Inflammatory macrophage treated with lipopolysaccharide for 4 hours (primary cell): ENCODE measurements at regions not wholly inside any gene's neighbourhood (a gene's known extent, or its start where the extent isn't known, plus 50 kb on each side); places are given as distances from the start of the nearest gene placed in this dataset.

Source experiments
- DNase-seq: peaks from one replicate; pipeline ENCODE4 v3.0.0-alpha.2; 2020

GRCh38 chr13:90118467-90119071 is 1228.9 kb upstream of the MIR17HG start:
- no peak for DNase-seq

GRCh38 chr13:90120026-90120425 is 1227.5 kb upstream of the MIR17HG start:
- DNase-seq = no peak

DNA sequence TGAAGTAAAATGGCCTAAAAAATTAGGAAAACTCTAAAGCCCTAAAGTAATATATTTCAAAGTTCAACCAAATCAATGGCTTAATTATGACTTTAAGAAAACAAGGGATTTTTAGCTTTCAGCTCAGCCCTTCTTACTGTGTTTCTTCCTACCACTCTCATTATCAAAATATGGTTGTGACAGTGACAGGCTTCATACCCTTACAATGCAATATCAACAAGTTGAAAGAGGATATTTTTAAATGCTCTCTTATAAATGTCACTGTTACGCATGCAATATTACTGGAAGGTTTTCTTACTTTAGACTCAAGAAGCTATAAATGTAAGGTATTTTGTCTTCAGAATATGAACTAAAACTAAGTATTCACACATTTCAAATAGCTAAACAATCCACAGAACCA is 1225.7 kb upstream of the MIR17HG start:
- DNase-seq = no peak

DNA sequence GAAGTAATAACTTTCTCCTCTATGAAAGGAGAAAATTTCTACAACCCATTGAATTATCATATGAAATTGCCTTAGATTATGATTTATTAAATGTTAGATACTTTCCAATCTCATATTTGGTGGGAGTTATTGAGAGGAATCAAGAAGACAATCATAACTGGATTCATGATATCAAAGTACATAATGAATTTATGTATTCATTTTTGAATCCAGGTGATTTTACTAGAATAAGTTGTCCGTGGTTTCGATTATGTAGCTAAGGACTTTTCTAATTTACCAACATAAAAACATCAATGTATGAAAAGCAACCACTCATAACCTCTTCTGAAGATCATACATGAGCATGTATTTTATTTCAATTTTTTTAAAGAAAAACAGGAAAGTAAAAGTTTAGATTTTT is 1225.0 kb upstream of the MIR17HG start:
- DNase-seq = no peak

DNA sequence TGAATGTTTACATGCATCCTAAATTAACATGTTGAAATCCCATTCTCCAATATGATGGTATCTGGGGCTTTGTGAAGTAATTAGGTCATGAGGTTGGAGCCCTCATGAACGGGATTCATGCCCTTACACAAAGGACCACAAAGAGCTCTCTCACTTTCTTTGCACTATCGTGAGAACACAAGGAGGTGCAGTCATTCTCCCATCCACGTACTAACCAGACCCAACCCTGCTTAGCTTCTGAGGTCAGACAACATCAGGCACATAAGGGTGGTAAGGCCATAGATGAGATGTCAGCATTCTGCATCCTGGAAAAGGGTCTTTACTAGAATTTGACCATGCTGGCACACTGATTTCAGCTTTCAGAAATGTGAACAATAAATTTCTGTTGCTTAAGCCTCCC is 1211.9 kb upstream of the MIR17HG start:
- no peak for DNase-seq

- no peak for DNase-seq
Measured at GRCh38 chr13:90142251-90142650, 1205.2 kb upstream of the MIR17HG start.

GRCh38 chr13:90154311-90154960 is 1193.1 kb upstream of the MIR17HG start:
- no peak for DNase-seq

- no peak for DNase-seq
Measured at GRCh38 chr13:90156390-90156789, 1191.1 kb upstream of the MIR17HG start.

DNA sequence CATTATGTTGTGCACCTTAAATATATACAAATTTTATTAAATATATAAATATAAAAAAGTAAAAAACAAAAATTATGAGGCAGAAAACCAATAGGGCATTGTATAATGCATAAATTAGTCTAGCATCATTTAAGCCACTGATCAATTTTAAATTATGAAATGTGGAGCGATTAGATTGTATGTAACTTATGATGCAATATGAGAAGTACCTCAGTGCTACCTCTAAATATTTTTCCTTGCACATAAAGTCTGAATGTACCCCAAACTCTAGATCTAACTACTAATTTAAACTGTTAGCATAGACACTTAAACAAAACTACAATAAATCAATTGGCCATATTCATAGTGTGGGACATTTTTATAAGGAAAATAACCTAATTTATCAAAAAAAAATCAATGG is 1178.5 kb upstream of the MIR17HG start:
- DNase-seq = no peak

GRCh38 chr13:90170208-90170607 is 1177.3 kb upstream of the MIR17HG start:
- DNase-seq = no peak

DNA sequence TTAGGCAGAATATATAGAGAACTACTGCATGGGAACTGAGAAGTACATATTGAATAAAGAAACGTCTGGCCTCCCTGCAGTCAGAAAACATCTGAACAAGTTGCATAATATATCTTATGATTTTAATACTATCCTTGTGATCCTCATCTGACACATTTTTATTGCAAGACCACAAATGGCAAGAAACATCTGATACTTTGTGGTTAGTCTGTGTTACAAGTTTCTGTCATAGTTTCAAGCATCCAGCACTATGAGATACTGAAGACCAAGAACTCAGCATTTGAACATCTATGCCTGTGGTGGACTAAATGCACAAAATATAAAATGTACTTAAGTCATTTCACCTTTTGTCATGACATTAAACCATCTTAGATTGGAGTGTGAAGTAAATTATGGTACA is 1175.8 kb upstream of the MIR17HG start:
- DNase-seq = no peak

DNA sequence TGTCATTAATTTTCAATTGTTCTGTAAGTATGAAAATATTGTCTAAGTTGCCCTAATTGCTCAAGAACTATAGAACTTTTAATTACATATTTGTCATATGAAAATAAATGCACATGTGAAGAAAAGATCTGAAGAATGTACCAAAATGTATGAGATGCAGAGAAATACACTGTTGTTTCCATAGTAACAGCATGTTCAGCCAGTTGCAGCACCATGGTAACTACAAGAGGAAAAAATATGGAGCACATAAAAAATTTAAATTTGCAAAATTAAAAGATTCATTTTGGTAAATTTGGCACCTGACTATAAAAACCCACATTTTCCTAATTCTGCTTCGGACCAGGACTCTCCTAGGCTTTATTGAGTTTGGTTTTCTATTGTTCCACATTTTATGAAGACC is 1170.0 kb upstream of the MIR17HG start:
- no peak for DNase-seq

DNA sequence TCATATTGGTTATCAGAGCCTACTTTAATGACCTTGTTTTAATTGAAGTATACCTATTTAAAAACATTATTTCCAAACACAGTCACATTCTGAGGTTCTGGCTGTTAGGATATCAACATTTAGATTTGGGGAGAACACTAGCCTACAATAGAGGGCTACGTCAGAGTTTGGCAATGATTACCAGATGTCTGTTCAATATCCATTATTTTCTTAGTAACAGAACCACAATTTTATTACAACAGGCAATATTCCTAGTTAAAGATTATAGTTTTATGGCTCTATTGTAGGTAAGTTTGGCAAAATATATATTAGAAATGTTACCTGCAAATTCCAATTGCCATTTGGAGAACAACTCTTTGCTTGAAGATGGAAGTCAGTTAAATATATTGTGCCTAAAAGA is 1163.1 kb upstream of the MIR17HG start:
- no peak for DNase-seq

- DNase-seq = no peak
Measured at GRCh38 chr13:90185734-90186133, 1161.8 kb upstream of the MIR17HG start.

- no peak for DNase-seq
Measured at GRCh38 chr13:90187478-90188350, 1159.8 kb upstream of the MIR17HG start.

DNA sequence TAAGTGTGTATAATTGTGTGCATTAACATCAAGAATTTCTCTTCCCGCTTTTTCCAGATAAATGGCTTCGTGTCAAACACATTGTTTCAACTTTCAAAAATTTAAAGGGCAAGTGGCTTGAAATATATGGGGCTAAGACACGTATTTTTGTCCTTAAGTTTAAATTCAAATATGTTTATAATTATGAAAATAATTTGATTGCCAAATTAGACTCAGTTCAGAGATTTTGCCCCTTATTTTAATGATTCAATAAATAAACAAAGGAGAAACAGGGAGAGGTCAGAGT is 1159.2 kb upstream of the MIR17HG start:
- no peak for DNase-seq

GRCh38 chr13:90197722-90198121 is 1149.8 kb upstream of the MIR17HG start:
- DNase-seq = no peak

GRCh38 chr13:90201202-90201601 is 1146.3 kb upstream of the MIR17HG start:
- DNase-seq = no peak

GRCh38 chr13:90201676-90202460 is 1145.6 kb upstream of the MIR17HG start:
- DNase-seq = no peak

DNA sequence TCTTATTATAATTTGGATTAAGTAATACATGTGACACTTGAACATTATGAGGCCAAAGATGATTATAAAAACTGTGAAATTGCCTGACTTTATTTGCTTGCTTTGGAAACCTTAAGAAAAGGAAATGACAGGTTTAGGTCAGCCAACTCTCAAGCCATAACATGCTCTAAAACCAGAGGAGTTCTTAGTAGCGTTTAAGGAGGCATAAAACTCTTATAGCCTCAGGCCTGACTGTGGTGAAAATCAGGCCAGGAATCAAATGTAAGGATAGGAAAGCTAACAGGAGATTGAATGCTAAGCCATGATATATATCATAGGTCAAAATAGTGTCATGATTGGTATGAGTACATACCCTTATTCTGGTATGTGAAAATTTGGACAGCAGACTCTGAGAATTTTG is 1142.4 kb upstream of the MIR17HG start:
- no peak for DNase-seq

DNA sequence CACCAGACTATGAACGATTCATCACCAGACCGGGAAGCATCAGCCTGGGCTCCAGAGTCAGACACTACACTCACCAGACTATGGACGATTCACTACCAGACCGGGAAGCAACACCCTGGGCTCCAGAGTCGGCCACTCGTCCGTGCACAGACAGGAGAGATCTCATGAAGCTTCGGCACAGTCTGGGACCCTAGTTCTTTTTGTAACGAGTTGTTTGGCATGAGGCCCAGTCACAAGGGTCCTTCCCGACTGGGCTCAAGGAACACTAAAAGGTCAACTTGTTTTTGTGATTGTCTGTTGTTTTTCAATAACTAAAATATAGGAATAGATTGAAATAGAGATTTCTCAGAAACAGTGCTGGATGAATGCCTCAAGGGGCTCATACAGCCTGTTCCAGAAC is 1141.6 kb upstream of the MIR17HG start:
- DNase-seq = no peak

- DNase-seq = no peak
Measured at GRCh38 chr13:90217275-90217674, 1130.2 kb upstream of the MIR17HG start.

DNA sequence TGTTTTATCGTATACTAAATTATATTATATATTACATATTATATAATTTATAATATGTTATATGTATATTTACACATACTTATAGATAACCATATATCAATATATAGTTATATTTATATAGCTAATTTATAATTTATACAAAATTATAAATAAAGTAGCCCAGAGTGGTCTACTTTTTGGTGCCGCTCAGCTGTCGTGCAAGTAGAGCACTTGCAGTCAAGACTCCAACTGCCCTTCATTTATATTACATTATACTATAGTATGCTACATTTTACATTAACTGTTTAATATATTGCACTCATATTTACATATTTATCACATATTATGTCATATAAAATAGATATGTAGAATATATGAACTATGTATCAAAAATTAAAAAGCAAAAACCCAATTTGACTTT is 1124.7 kb upstream of the MIR17HG start:
- DNase-seq = no peak

DNA sequence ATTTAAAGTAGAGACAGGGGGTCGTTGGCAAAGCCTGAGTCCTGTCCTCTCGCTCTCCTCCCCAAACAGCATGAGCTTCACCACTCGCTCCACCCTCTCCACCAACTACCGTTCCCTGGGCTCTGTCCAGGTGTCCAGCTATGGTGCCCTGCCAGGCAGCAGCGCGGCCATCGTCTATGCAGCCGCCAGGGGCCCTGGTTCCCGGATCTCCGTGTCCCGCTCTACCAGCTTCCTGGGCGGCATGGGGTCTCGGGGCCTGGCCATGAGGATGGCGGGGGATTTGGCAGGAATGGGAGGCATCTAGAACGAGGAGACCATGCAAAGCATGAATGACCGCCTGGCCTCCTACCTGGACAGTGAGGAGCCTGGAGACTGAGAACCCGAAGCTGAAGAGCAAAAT is 1117.2 kb upstream of the MIR17HG start:
- DNase-seq = no peak
